ENCODE measurements at regions not wholly inside any gene's neighbourhood (a gene's known extent, or its start where the extent isn't known, plus 50 kb on each side); places are given as distances from the start of the nearest gene placed in this dataset.

DNA sequence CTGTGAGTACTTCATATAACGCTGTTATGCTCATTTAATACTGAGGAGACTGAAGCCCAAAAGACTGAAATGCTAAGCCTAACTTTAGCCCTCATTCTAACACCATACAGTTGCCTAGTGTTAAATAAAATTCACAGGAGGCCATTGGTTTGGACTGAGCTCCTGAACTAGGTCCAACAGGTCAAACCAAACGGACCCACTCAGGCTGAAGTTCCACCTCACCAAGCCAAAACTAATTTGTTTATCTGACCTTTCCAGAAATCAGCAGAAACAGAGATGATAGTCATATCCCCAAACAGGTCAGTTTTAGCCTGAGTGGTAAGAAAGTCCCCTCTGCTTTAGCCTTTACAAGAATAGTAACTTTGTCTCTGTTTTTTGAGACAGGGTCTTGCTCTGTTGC, 311.3 kb upstream of the ZP4 start:
- no peak for DNase-seq (ENCODE audit: low spot score)

DNA sequence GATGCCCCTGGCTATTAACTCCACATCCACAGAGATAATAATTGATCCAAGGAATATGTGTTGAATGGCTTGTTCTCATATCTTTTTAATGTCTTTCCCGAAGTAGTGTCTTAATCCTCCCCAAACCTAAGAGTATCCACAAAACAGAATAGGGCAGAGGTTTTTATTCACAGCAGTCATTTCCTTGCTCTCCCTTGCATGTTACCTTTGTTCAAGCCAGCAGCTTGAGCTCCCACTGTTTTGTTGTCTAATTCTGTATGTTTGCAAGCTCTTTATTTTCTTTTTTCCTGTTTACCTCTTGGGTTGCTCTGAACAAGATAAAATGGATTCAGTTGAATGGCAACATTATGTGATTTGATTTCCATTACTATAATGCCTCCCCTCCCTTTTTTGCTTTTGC, 308.6 kb upstream of the ZP4 start:
- DNase-seq (ENCODE audit: low spot score) = no peak

DNA sequence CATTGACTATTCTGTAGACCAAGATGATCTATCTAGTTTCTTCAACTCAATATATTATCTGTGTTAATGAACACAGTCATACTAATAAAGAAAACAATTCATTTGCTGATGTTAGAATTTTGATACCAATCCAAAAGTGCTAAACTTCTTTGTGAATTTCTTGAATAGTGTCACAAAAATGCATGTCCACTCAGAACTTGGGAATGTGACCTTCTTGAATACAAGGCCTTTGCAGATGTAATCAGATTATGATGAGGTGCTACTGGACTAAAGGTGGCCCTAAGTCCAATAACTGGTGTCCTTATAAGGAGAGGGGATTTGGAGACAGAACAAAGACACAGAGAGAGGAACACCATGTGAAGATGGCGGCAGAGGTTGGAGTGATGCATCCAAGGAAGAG, 305.8 kb upstream of the ZP4 start:
- no peak for DNase-seq (ENCODE audit: low spot score)

DNA sequence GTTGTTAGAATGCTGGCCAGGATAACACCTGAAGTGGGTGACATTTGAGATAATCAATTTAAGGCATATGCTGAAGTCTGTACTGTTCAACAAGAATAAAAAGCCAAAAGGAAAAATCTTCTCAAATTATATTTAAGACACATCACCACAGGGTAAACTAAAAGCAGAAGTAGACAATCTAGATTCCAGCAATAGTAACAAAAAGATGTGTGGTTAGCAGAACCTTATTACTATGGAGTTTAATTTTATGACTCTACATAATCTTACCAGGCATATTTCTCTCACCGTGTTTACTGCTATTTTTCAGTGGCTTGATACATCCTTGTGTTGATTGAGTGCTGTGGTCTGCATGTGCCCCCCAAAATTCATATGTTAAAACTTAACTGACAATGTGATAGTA, 300.4 kb upstream of the ZP4 start:
- DNase-seq (ENCODE audit: low spot score) = no peak

DNA sequence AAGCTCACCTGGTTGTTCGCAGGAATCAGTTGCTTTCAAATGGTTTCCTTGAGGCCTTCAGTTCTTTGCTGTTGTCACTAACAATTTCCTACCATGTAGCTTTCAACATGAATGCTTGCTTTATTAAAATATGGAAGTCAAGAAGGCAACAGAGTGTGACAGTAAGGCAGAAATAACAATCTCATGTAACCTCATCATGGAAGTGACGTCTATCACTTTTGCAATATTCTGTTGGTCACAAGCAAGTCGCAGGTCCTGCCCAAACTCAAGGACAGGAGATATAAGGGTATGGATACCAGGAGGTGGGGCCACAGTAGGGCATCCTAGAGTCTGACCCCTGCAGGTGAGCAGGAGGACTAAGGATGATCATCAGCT, 296.8 kb upstream of the ZP4 start:
- DNase-seq (ENCODE audit: low spot score) = no peak

DNA sequence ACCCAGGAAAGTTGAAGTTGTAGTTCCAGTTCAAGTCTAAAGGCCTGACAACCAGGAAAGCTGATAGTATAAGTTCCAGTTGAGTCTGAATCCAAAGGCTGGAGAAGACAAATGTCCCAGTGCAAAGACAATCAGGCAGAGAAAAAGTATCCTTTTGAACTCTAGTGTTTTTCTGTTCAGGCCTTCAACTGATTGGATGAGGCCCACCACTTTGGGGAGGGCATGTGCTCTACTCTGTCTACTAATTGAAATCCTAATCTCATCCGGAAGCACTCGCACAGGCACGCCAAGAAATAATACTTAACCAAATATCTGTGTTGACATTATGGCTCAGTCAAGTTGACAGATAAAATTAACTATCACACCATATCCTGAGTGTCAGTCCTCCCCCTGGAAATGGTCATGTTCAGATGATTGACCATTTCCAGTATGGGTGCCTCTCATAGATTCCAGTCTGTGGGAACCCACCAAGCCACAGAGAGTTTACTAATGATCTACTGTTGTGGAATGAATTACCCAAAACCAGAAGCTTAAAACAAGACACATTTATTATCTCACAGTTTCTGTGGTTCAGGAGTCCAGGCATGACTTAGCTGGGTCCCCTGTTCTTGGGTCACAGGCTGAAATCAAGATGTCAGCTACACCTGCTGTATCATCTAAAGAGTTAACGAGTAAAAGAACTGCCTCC, 296.3 kb upstream of the ZP4 start:
- DNase-seq (ENCODE audit: low spot score) = no peak

DNA sequence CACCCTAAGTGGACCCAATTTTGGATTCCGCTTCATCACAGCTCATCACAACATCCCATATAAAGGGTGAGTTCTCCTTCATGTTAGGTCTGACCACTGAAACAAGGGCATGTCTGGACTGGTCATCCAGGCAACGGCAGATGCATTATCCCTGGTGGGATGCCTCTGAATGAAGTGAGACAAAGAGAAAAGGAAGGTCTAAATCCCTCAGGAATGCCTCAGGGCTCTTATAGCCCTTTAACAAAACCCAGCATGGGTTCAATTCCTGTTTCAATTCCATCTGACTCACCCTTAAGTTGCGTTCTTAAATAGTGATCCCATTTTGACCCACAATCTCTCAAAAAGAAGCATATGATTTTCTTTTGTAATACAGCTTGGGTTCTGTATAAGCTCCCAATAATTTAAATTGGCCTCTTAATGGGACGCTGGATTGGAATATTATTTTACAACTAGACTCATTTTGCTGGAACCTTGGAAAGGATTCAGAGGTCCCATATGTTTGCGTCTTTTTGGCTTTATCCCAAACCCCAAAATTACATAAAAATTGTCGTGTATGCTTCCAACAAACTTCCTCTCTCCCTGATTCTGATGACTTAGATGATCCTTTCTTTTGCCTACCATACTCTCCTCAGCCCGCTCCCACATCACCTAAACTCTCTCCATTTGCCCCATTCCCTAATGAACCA, 287.4 kb upstream of the ZP4 start:
- no peak for DNase-seq (ENCODE audit: low spot score)

DNA sequence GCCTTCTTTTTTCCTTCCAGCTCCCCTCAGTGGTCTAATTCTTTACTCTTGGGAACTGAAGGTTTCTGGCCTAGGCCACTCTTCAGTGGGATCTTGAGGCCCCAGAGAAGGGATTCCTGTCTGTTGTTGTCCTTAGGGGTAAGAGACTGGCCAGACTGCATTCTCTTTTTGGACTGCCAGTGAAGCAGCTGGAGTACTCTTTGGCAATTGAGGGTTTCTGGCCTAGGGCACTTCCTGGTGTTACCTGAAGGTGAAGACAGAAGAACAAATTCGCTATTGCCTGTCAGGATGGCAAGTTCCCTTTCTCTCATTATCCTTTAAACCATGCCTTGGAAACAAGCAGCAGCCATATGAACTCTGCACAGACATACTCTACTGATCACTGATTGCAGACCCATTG, 286.6 kb upstream of the ZP4 start:
- no peak for DNase-seq (ENCODE audit: low spot score)

DNA sequence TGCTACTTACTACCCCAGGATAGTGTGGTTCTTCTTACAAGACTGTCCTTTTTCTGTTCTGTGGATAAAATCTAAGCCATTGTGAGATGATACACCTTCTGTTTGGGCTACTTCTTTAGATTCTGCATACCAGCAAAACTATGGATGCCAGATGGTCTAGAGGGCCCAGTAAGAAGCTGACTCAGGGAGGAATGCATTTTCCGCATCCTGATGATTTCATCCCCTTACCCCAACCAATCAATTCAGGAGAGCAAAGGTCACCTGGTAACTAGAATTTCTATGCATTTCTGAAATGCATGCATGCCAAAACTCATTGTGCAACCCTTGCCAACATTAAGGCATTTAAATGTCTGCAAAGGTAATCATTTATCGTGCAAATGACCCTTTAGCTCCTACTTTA, 285.7 kb upstream of the ZP4 start:
- no peak for DNase-seq (ENCODE audit: low spot score)

DNA sequence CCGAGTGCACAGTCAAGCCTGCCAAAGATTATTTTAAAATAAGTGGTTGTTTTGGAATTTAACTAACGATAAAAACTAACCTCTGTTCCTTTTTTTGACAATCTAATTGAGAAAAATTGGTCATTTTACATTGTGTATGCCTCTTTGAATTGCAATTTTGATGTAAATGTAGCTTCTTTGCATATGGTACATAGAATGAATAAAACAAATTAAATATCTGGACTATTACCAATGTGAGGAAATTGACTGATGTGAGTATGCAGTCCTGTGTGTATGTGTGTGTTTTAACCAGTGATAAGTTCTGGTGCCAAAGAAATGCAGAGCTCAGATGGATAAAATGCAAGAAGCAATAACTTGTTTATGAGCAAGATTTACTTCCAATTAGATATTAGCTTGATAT, 281.3 kb upstream of the ZP4 start:
- no peak for DNase-seq (ENCODE audit: low spot score)

DNA sequence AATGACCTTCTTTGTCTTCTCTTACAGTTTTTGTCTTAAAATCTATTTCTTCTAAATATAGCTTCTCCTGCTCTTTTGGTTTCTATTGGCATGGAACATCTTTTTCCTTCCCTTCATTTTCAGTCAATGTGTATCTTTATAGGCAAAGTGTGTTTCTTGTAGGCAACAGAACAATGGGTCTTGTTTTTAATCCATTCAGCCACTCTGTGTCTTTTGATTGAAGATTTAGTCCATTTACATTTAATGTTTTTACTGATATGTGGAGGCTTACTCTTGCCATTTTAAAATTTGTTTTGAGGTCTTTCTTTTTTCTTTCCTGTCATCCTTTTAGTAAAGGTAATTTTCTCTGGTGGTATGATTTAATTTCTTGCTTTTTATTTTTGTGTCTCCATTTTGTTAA, 271.2 kb upstream of the ZP4 start:
- DNase-seq (ENCODE audit: low spot score) = no peak

DNA sequence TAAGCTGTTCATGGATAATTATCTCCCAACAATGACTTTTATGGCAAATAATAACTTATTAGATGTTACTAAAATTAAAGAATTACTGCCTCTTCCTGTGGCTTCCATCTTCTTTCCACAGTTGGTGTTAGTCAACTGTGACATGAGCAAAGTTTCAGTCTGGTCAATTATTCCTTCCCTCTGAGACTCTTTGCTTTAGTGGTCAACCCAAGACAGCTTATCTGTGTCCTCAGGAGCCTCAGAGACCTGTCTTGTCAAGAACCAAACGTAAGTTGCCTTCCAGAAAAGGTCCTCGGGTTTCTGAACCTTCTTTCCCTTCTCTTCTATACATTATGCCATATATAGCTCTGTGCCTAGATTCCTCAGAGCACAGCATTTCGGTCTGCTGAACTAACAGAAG, 263.2 kb upstream of the ZP4 start:
- DNase-seq (ENCODE audit: low spot score) = no peak

DNA sequence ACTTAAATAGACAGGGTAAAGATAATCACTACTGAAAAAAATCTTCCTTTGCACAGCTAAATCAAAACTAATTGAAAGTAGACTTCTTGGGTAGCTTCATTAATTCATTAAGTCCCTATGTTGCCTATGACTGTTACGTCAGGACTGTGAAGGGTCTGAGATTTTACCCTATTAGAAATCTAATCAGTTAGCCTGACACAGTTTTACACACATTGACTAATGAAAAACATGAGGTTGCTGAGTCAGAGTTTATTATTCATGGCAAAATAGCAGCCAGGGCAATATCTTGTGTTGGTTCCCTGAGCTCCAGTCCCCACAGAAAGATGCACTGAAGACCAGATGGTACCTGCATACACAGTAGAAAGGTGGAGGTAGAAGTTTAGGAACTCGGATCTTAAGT, 262.5 kb upstream of the ZP4 start:
- no peak for DNase-seq (ENCODE audit: low spot score)

DNA sequence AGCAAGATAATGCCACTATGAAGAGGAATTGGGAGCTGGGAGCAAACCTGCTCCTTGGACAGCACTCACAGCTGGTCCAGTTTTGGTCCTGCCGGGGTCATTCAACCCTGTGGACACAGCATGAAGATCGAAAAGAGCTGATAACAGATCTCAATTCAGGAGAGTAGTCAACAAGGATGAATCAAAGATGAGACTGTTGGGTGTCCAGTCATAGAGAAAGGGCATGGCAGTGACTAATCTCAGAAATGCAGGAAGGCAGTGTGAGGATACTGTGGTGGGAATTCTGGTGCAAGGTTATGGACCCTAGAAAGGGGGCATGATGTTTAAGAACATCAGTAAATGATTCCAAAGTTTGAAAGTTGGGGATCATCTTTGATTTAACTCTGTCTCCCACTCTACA, 261.4 kb upstream of the ZP4 start:
- no peak for DNase-seq (ENCODE audit: low spot score)

DNA sequence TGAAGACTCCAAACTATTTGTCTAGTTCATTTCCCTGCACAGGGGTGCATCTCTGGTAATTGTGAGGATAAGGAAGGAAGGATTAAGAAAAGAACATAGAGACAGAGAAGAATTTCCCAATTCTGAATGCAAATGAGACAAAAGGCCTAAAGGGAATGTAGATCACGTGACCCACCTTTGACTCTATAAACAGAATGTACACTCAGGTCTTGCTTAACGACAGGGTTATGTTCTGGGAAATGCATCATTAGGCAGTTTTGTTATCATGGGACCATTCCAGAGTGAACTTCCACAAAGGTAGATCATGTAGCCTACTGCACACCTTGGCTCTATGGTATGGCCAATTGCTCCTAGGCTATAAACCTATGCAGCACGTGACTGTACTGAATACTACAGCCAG, 252.3 kb upstream of the ZP4 start:
- DNase-seq (ENCODE audit: low spot score) = no peak

DNA sequence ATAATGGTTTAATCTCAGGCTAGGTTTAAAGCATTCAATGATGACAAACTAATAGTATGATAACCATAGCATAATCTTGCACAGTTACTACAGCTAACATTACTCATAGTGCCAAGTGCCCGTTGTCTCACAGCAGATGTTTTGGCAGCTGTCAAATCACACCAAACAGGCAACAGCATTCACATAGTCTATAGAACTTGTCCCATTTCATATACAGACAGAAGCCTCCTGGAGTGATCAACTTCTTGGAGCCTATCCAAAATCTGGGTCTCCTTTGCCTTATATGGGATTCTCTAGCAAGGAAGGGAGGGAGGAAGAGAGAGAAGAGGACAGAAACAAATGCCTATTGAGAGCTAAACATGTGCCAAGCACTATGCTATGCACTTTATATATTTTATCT, 250.6 kb upstream of the ZP4 start:
- DNase-seq (ENCODE audit: low spot score) = no peak

DNA sequence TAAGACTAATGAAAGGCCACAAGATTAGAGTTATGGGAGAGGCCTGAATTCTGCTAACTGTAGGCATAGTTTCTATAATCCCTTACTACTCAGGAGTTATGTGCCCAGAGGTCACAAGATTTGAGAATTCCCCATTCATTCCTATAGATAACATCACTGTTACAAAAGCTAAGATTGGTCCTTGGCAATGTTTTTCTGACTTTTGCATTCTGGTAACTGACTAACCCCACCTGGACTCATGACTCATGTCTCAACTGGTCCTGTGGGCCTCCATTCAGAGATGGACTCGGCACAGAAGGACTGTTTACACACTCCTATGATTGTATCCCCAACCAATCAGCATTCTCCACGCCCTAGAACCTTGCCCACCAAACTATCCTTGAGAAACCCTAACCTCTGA, 249.0 kb upstream of the ZP4 start:
- DNase-seq (ENCODE audit: low spot score) = no peak

DNA sequence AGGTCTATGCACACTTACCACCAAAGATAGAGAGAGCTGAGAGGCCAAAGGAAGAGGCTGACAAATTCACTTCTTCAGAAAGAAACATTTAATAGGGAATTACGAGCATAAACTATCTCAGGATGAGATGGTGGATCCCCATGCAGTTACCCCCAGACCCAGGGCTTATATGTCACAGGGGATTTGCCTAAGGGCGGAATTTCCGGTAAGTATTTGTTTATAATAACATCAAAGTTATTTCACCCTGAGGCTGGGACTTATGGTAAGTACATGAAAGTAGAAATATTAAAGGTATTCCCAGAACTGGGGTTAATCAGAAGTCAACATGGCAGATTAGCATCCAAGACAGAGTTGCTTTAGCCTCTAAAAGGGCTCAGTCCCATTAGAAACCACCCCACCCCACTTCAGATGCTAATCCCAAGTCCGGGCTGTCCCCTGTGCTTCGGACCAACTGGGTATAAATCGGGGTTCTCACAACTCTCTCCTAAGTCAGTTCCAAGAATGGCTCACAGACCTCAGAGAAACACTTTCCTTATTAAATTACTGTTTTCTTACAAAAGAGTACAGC, 247.4 kb upstream of the ZP4 start:
- no peak for DNase-seq (ENCODE audit: low spot score)

DNA sequence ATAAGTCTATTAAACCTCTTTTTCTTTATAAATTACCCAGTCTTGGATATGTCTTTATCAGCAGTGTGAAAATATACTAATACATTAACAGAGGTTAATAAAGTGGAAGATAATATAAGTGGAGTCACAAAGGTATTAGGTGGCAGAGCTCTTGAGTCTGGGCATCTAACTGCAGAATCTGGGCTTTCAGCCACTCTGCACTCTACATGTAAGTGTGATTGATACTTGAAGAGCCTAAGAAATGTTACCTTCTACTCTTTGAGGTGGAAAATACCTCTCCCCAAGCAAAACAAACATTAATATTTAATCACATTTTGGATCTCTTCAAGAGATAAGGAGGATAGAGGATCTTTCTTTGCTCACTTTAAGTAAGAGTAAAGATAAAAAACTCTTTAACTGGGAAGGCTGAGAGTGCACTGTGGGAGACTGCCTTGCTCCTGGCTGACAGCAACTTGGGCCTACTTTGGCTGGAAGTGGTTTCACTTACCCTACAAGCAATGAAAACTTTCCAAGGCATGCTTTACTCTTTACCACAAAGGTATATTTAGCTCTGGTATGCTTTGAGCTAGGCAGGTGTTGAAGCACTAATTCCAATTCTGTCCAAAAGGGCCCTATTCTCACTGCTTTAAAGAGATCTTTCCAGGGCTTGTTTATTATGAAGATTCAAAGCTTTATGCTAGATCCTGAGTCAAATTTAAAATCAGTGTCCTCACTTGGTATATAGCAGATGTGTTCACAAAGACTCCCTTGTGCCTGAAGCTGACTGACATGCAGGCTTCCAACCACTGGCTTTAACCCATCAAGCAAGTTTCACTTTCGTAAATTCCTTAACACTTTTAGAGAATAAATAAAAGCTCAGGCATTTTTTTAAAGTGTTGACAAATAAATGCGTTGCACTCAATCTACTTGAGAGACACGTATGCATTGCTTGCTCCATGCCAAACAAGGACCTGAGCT, 245.3 kb upstream of the ZP4 start:
- DNase-seq (ENCODE audit: low spot score) = no peak

DNA sequence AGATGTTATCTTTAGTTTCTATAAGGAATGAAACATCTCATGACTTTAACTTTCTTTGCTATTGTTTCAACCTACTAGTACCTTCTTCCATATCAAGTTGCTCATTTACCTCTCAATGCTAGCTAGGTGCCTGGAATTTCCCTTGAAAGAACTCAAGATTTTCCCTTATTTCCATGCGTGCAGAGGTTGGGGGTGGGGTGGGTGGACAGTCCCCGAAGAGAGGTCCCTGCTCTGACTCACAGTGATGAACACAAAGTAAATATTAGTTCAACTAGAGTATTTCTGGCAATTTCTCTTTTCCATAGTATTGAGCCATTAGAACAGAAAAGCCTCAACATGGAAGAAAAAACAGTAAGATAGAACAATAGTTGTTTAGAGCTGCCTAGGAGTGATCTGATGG, 239.0 kb upstream of the ZP4 start:
- no peak for DNase-seq (ENCODE audit: low spot score)

DNA sequence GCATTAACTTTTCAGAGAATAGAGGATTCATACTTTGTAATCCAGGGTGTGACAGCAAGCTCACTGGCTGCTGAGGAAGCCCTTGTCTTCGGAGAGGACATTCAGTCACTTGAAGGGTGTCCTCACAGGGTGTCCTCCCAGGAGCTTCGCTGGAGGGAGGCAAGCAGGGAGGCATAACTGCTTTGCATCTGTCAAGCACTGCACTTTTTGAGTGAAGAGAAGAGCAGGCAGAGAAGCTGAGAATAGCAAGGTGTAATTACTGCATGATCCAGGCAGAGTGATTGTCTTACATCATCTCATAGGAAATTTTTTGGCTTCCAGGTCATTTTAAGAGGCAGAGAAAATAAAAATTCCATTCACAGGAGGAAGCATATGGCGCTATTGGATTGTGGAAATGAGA, 232.5 kb upstream of the ZP4 start:
- no peak for DNase-seq (ENCODE audit: low spot score)

DNA sequence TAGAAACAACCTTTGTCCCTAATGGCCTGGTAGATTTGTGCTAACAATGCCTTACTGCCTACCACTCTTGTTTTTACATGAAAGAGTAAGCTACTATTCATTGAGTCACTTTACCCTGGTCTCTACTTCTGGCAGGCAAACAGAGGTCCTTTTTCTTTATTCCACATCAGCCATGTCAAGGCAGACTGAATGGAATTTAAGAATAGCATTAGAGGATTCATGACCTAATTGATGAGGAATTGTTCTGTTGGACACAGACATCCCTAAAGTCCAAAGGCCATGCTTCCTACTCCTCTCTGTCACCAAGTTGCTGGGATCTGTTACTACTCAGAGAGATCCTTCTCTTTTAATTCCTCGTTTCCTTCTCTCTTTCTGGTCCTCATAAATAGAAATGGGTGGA, 229.1 kb upstream of the ZP4 start:
- no peak for DNase-seq (ENCODE audit: low spot score)

All from HT-29 (cell line).